GM21786 (cell line): ENCODE measurements at regions not wholly inside any gene's neighbourhood (a gene's known extent, or its start where the extent isn't known, plus 50 kb on each side); places are given as distances from the start of the nearest gene placed in this dataset.
"Not testable (repeated sequence)": the region's sequence is repeated elsewhere in the genome, so short reads cannot be mapped to it uniquely, and the experiment has no call there.

Source experiments
- ATAC-seq: cut with Tn5 transposase; IDR thresholded peaks from one replicate; pipeline ENCODE4 v1.9.1; 2021; ENCODE audit not compliant: unreplicated experiment

GRCh38 chr10:22467393-22467792, 122.1 kb downstream of the SPAG6 start:
- ATAC-seq, result not testable (repeated sequence)

- ATAC-seq, result no peak
Observed at GRCh38 chr10:22468570-22469320, 123.4 kb downstream of the SPAG6 start.

- ATAC-seq, result no peak
Observed at GRCh38 chr10:22473044-22473443, 127.7 kb downstream of the SPAG6 start.

GRCh38 chr10:22473459-22473858, 128.2 kb downstream of the SPAG6 start:
- ATAC-seq, result no peak

GRCh38 chr10:22475651-22476600, 130.6 kb downstream of the SPAG6 start:
- no peak for ATAC-seq

GRCh38 chr10:22476601-22477321, 131.5 kb downstream of the SPAG6 start:
- no peak for ATAC-seq

- ATAC-seq, result peak; percentile 60
Observed at GRCh38 chr10:22477334-22478287, 132.3 kb downstream of the SPAG6 start.

GRCh38 chr10:22478555-22479334, 133.4 kb downstream of the SPAG6 start:
- ATAC-seq, result peak; percentile 1

GRCh38 chr10:22479419-22479818, 134.1 kb downstream of the SPAG6 start:
- no peak for ATAC-seq

- no peak for ATAC-seq
Observed at GRCh38 chr10:22481106-22481505, 135.8 kb downstream of the SPAG6 start.

GRCh38 chr10:22481687-22482539, 136.6 kb downstream of the SPAG6 start:
- ATAC-seq, result no peak

GRCh38 chr10:22483132-22483531, 137.8 kb downstream of the SPAG6 start:
- ATAC-seq, result no peak
